OCI-LY7 (cell line): ENCODE measurements at regions not wholly inside any gene's neighbourhood (a gene's known extent, or its start where the extent isn't known, plus 50 kb on each side); places are given as distances from the start of the nearest gene placed in this dataset.

Experiments
- CTCF ChIP-seq: fragments of 200-600 bp; sonication (generic); conservative IDR thresholded peaks from 2 replicates; pipeline ENCODE4 v1.5.1; 2014; ENCODE audit warnings: mild to moderate bottlenecking, antibody characterized with exemption, low read length, moderate library complexity, mixed read lengths
- EZH2phosphoT487 ChIP-seq: fragments of 200-600 bp; sonication (generic); IDR thresholded peaks from 2 replicates; pipeline ENCODE4 v1.6.1; 2018; ENCODE audit warnings: low read depth, borderline replicate concordance, mild to moderate bottlenecking, mixed run types, antibody characterized with exemption, low read length, moderate library complexity, mixed read lengths

- TF ChIP-seq CTCF (no peak), EZH2phosphoT487 (no peak)
Measured at GRCh38 chr18:72940509-72940908, 72.7 kb upstream of the NETO1 start.
